HepG2 (cell line): ENCODE measurements at regions not wholly inside any gene's neighbourhood (a gene's known extent, or its start where the extent isn't known, plus 50 kb on each side); places are given as distances from the start of the nearest gene placed in this dataset.
"Not testable (repeated sequence)": the region's sequence is repeated elsewhere in the genome, so short reads cannot be mapped to it uniquely, and the experiment has no call there.

Source experiments
- CHD2 ChIP-seq: IDR thresholded peaks from 2 replicates; pipeline ENCODE4 v1.6.1; 2011; ENCODE audit warnings: low read depth, low read length, improper control_type of control experiment
- CTCF ChIP-seq: sonication (generic); formaldehyde crosslinking; IDR thresholded peaks from 2 replicates; pipeline ENCODE4 v1.5.0; 2020; ENCODE audit warnings: mild to moderate bottlenecking, missing genetic modification reagents, moderate library complexity
- EP300 ChIP-seq, 3 experiments: sonication (generic) in 1 of 3; formaldehyde crosslinking in 1 of 3; IDR thresholded peaks; 2 replicates each; pipeline versions ENCODE4 v1.5.1 to v1.6.1; 2011 to 2020; ENCODE audit warnings: low read depth in 2 of 3, low read length in 2 of 3, borderline replicate concordance in 1 of 3, improper control_type of control experiment in 1 of 3, mild to moderate bottlenecking in 1 of 3, missing genetic modification reagents in 1 of 3, moderate library complexity in 1 of 3
- KDM1A ChIP-seq: IDR thresholded peaks from 2 replicates; pipeline ENCODE4 v1.6.1; 2016; ENCODE audit warnings: missing compliant biosample characterization
- SOX6 ChIP-seq, 2 experiments: fragments of 450-650 bp in 1 of 2; sonication (generic) in 1 of 2; formaldehyde crosslinking in 1 of 2; IDR thresholded peaks; 2 replicates each; pipeline versions ENCODE4 v1.4.0 to v1.6.1; 2017 to 2020; ENCODE audit warnings: antibody characterized with exemption in 1 of 2, mild to moderate bottlenecking in 1 of 2, missing genetic modification reagents in 1 of 2
- USF2 ChIP-seq, 2 experiments: sonication (generic) in 1 of 2; formaldehyde crosslinking in 1 of 2; IDR thresholded peaks; 2 replicates each; pipeline versions ENCODE4 v1.5.1 to v1.6.1; 2011 to 2020; ENCODE audit warnings: borderline replicate concordance in 1 of 2, low read depth in 1 of 2, low read length in 1 of 2, mild to moderate bottlenecking in 1 of 2, missing genetic modification reagents in 1 of 2, moderate library complexity in 1 of 2
- ZFX ChIP-seq: sonication (generic); formaldehyde crosslinking; IDR thresholded peaks from 2 replicates; pipeline ENCODE4 v1.4.0; 2020; ENCODE audit warnings: mild to moderate bottlenecking, low read depth, missing genetic modification reagents, moderate library complexity
- ZNF639 ChIP-seq: conservative IDR thresholded peaks from 2 replicates; pipeline ENCODE4 v1.6.1; 2018; ENCODE audit warnings: missing genetic modification reagents
- ZNF883 ChIP-seq: sonication (generic); formaldehyde crosslinking; IDR thresholded peaks from 2 replicates; pipeline ENCODE4 v1.5.1; 2020; ENCODE audit warnings: mild to moderate bottlenecking, missing genetic modification reagents; ENCODE audit errors: not compliant biosample characterization

GRCh38 chr12:79990509-79991338 is 55.8 kb upstream of the PPP1R12A start:
- not testable (repeated sequence) for TF ChIP-seq KDM1A (CRISPR knock-in tag); CTCF (CRISPR knock-in tag); ZNF883 (CRISPR knock-in tag); USF2 (IDR thresholded peaks at IDR 0.05; ENCODE audit: low read depth, low read length); USF2 (CRISPR knock-in tag; IDR thresholded peaks at IDR 0.05; ENCODE audit: borderline replicate concordance); CHD2; EP300 (IDR thresholded peaks at IDR 0.05; ENCODE audit: low read depth in 2 of 2, low read length in 2 of 2); EP300 (CRISPR knock-in tag; IDR thresholded peaks at IDR 0.05; ENCODE audit: borderline replicate concordance); SOX6 (IDR thresholded peaks at IDR 0.05); SOX6 (CRISPR knock-in tag; IDR thresholded peaks at IDR 0.05); ZFX (CRISPR knock-in tag); ZNF639
